ENCODE measurements at regions not wholly inside any gene's neighbourhood (a gene's known extent, or its start where the extent isn't known, plus 50 kb on each side); places are given as distances from the start of the nearest gene placed in this dataset.

GRCh38 chr2:161044095-161044865 is 115.9 kb upstream of the TANK start:
- TF ChIP-seq CTCF (IDR thresholded peaks at IDR 0.05; ENCODE audit: insufficient read depth, low read length, severe bottlenecking), result no peak
- no peak overlapping the region for H3K4me3 ChIP-seq (ENCODE audit: low read depth, low read length)
- DNase-seq (ENCODE audit: low read depth) (no peak), FAIRE-seq (no peak)
- no peaks in the 10 kb centered on the region for H3K27me3 ChIP-seq (ENCODE audit: control insufficient read depth, insufficient read depth, low read length)
- no peaks in the 10 kb centered on the region for H3K36me3 ChIP-seq (ENCODE audit: control insufficient read depth, insufficient read depth, low read length)

- no peak overlapping the region for H3K4me3 ChIP-seq (ENCODE audit: low read depth, low read length)
- no peaks in the 10 kb centered on the region for H3K27me3 ChIP-seq (ENCODE audit: control insufficient read depth, insufficient read depth, low read length)
- TF ChIP-seq CTCF (IDR thresholded peaks at IDR 0.05; ENCODE audit: insufficient read depth, low read length, severe bottlenecking), result no peak
- no peaks in the 10 kb centered on the region for H3K36me3 ChIP-seq (ENCODE audit: control insufficient read depth, insufficient read depth, low read length)
- DNase-seq (ENCODE audit: low read depth), result no peak
- no peak for FAIRE-seq
Observed at GRCh38 chr2:161044921-161045320, 115.3 kb upstream of the TANK start.

- no peak for TF ChIP-seq CTCF (IDR thresholded peaks at IDR 0.05; ENCODE audit: insufficient read depth, low read length, severe bottlenecking)
- DNase-seq (ENCODE audit: low read depth), result no peak
- no peaks in the 10 kb centered on the region for H3K36me3 ChIP-seq (ENCODE audit: control insufficient read depth, insufficient read depth, low read length)
- no peak overlapping the region for H3K4me3 ChIP-seq (ENCODE audit: low read depth, low read length)
- no peaks in the 10 kb centered on the region for H3K27me3 ChIP-seq (ENCODE audit: control insufficient read depth, insufficient read depth, low read length)
- FAIRE-seq, result no peak
Observed at GRCh38 chr2:161045726-161046125, 114.5 kb upstream of the TANK start.

GRCh38 chr2:161046876-161047275 is 113.4 kb upstream of the TANK start:
- FAIRE-seq, result no peak

GRCh38 chr2:161048317-161048716 is 111.9 kb upstream of the TANK start:
- Histone ChIP-seq H3K4me3 (ENCODE audit: low read depth, low read length) (no peak overlapping the region), H3K36me3 (ENCODE audit: control insufficient read depth, insufficient read depth, low read length) (no peaks in the 10 kb centered on the region), H3K27me3 (ENCODE audit: control insufficient read depth, insufficient read depth, low read length) (no peaks in the 10 kb centered on the region)
- no peak for TF ChIP-seq CTCF (IDR thresholded peaks at IDR 0.05; ENCODE audit: insufficient read depth, low read length, severe bottlenecking)
- no peak for FAIRE-seq
- no peak for DNase-seq (ENCODE audit: low read depth)

More at GRCh38 chr2:161046876-161047275, 113.4 kb upstream of the TANK start:
- no peaks in the 10 kb centered on the region for H3K27me3 ChIP-seq (ENCODE audit: control insufficient read depth, insufficient read depth, low read length)
- H3K36me3 ChIP-seq (ENCODE audit: control insufficient read depth, insufficient read depth, low read length), result no peaks in the 10 kb centered on the region
- no peak overlapping the region for H3K4me3 ChIP-seq (ENCODE audit: low read depth, low read length)
- TF ChIP-seq CTCF (IDR thresholded peaks at IDR 0.05; ENCODE audit: insufficient read depth, low read length, severe bottlenecking), result no peak
- peak; percentile 71 for DNase-seq (ENCODE audit: low read depth)

GRCh38 chr2:161049559-161049958 is 110.7 kb upstream of the TANK start:
- peak; percentile 33 for DNase-seq (ENCODE audit: low read depth)
- Histone ChIP-seq H3K27me3 (ENCODE audit: control insufficient read depth, insufficient read depth, low read length) (no peaks in the 10 kb centered on the region), H3K36me3 (ENCODE audit: control insufficient read depth, insufficient read depth, low read length) (no peaks in the 10 kb centered on the region), H3K4me3 (ENCODE audit: low read depth, low read length) (no peak overlapping the region)
- TF ChIP-seq CTCF (IDR thresholded peaks at IDR 0.05; ENCODE audit: insufficient read depth, low read length, severe bottlenecking), result no peak
- no peak for FAIRE-seq

Measured in bronchial epithelial cell (primary cell).